ENCODE measurements at regions not wholly inside any gene's neighbourhood (a gene's known extent, or its start where the extent isn't known, plus 50 kb on each side); places are given as distances from the start of the nearest gene placed in this dataset.
"Not testable (repeated sequence)": the region's sequence is repeated elsewhere in the genome, so short reads cannot be mapped to it uniquely, and the experiment has no call there.

DNA sequence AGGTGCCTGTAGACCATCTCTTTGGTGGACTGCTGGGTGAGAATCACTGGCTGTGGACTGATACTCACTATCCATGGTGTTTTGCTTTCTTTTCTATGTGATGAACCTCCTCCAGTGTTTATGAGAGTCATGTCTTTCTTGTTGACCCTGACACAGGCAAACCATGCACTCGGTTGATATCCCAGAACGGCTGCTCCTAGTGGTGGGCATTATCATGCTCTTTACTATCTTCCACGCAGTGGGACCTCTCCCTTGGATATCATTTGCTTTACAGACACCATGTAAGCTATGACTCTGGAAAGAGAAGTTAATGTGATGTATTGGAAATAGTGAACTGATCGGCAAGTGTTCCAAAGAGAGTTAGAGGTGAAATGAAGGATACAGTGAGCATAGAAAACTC, 1455.6 kb downstream of the BRINP3 start:
- Histone ChIP-seq H3K9ac (ENCODE audit: low read depth, low read length) (no peak overlapping the region), H3K27ac (ENCODE audit: low read depth, low read length) (no peak overlapping the region), H3K4me3 (ENCODE audit: low read length) (no peak overlapping the region), H3K36me3 (ENCODE audit: insufficient read depth, low read length) (no peaks in the 10 kb centered on the region), H3K9me3 (ENCODE audit: insufficient read depth, low read depth, low read length) (no peaks in the 10 kb centered on the region), H3K27me3 (ENCODE audit: insufficient read depth, low read length) (no peaks in the 10 kb centered on the region), H3K4me1 (ENCODE audit: insufficient read depth, low read length) (no peaks in the 10 kb centered on the region)
- WGBS, result 94% methylated on average over 4 of the region's 4 CpGs

DNA sequence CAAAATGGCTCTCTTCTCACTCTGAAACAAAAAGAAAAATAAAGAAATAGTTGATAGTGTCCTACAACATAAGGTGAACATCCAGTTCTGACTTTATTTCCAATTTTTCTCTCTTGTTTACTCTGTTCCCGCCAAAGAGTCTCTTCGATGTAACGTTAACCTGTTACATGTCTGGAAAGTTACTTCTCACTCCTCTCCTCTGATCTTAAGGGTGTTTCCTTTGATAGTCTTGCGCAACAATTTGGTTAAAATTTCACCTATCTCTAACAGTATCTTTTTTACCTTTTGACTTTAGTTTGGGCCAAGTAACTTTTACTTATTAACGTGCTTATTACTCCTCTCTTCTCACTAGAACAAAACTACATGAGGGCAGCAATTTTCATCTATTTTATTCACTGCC, 1450.2 kb downstream of the BRINP3 start:
- no peaks in the 10 kb centered on the region for H3K4me1 ChIP-seq (ENCODE audit: insufficient read depth, low read length)
- H3K9ac ChIP-seq (ENCODE audit: low read depth, low read length), result no peak overlapping the region
- H3K9me3 ChIP-seq (ENCODE audit: insufficient read depth, low read depth, low read length), result no peaks in the 10 kb centered on the region
- no peak overlapping the region for H3K27ac ChIP-seq (ENCODE audit: low read depth, low read length)
- no peaks in the 10 kb centered on the region for H3K36me3 ChIP-seq (ENCODE audit: insufficient read depth, low read length)
- H3K4me3 ChIP-seq (ENCODE audit: low read length), result no peak overlapping the region
- 94% methylated on average over 5 of the region's 5 CpGs for WGBS
- no peaks in the 10 kb centered on the region for H3K27me3 ChIP-seq (ENCODE audit: insufficient read depth, low read length)

DNA sequence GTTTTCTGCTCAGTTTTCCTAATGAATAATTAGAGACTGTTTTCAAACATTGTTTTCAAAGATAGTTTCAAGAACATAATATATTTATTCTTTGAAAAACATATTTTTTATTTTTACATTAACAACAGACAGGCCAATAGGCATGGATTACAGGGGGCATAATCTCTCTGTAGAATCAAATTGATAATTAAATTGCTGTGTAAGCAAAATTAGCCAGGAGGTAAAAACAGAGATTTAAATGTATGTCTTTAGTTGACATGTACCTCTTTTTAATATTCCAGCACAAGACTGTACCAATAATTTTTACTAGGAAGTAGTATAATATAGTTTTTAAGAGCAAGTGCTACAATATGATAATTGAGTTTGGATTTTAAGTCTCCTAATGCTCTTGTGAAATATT, 1444.5 kb downstream of the BRINP3 start:
- H3K27me3 ChIP-seq (ENCODE audit: insufficient read depth, low read length), result no peaks in the 10 kb centered on the region
- no peak overlapping the region for H3K27ac ChIP-seq (ENCODE audit: low read depth, low read length)
- H3K4me1 ChIP-seq (ENCODE audit: insufficient read depth, low read length), result 0 out of 2 replicates have a peak, but pooled peaks cover 4% of the 10 kb centered on the region
- H3K9ac ChIP-seq (ENCODE audit: low read depth, low read length), result no peak overlapping the region
- H3K36me3 ChIP-seq (ENCODE audit: insufficient read depth, low read length), result no peaks in the 10 kb centered on the region
- no peak overlapping the region for H3K4me3 ChIP-seq (ENCODE audit: low read length)
- no peaks in the 10 kb centered on the region for H3K9me3 ChIP-seq (ENCODE audit: insufficient read depth, low read depth, low read length)

DNA sequence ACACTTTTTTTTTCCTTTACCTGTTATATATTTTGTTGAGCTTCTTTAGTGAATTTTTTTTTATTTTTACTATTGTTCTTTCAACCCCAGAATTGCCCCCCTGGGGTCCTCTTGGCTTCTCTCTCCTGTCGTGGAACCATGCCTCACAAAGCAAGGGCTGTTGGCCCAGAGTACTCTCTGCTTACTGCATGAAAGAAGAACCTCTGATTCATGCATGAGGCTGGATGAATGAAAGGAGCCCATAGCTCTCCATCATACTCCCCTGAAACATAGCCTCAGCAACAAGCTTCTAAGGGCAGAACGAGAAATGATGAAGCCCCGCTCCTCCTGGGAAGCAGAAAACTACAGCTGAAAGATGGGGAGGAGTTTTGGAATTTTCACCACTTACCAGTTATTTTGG, 1441.0 kb downstream of the BRINP3 start:
- 68% methylated on average over 3 of the region's 3 CpGs for WGBS
- Histone ChIP-seq H3K4me1 (ENCODE audit: insufficient read depth, low read length) (0 out of 2 replicates have a peak, but pooled peaks cover 4% of the 10 kb centered on the region), H3K9me3 (ENCODE audit: insufficient read depth, low read depth, low read length) (no peaks in the 10 kb centered on the region), H3K36me3 (ENCODE audit: insufficient read depth, low read length) (no peaks in the 10 kb centered on the region), H3K9ac (ENCODE audit: low read depth, low read length) (no peak overlapping the region), H3K4me3 (ENCODE audit: low read length) (no peak overlapping the region), H3K27me3 (ENCODE audit: insufficient read depth, low read length) (no peaks in the 10 kb centered on the region), H3K27ac (ENCODE audit: low read depth, low read length) (no peak overlapping the region)

DNA sequence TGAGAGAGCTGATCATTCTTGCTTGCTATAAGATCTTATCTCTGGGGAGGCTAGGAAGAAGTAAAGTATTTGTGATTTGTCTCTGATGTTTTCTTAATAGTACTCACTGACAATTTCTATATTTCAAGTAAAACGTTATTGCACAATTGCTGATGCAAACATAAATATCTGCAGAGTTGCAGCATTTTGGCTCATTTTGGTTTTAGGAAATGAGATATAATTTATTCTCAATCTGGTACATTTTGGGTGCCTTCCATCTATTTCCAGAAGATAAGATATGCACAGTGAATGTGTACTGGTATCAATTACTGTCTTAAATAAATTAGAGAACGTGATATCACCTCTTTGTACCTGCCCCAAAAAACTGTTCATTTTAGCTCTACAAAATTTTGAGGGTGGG, 1431.5 kb downstream of the BRINP3 start:
- 60% methylated on average over 1 of the region's 2 CpGs for WGBS
- H3K9ac ChIP-seq (ENCODE audit: low read depth, low read length), result no peak overlapping the region
- no peaks in the 10 kb centered on the region for H3K4me1 ChIP-seq (ENCODE audit: insufficient read depth, low read length)
- H3K9me3 ChIP-seq (ENCODE audit: insufficient read depth, low read depth, low read length), result no peaks in the 10 kb centered on the region
- no peaks in the 10 kb centered on the region for H3K27me3 ChIP-seq (ENCODE audit: insufficient read depth, low read length)
- H3K4me3 ChIP-seq (ENCODE audit: low read length), result no peak overlapping the region
- H3K27ac ChIP-seq (ENCODE audit: low read depth, low read length), result no peak overlapping the region
- H3K36me3 ChIP-seq (ENCODE audit: insufficient read depth, low read length), result no peaks in the 10 kb centered on the region

DNA sequence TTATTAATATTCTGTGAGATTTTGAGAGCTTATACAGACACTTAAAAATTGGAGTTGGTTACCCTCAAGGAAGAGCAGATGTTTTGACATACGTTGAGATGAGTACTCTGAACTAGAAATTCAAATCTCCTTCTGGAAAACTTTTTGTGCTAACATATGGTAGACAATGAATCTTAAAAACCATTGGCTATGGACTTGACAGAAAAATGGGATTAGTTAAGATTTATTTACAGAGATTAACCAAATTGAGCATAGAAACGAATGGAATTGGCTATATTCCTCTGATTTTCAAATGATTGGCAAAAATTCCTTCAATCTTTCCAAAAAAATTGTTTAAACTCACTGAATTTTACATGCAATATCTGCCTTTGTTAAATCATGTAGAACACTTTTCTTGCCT, 1392.9 kb downstream of the BRINP3 start:
- Histone ChIP-seq H3K27ac (ENCODE audit: low read depth, low read length) (no peak overlapping the region), H3K9me3 (ENCODE audit: insufficient read depth, low read depth, low read length) (no peaks in the 10 kb centered on the region), H3K27me3 (ENCODE audit: insufficient read depth, low read length) (no peaks in the 10 kb centered on the region), H3K36me3 (ENCODE audit: insufficient read depth, low read length) (no peaks in the 10 kb centered on the region), H3K9ac (ENCODE audit: low read depth, low read length) (no peak overlapping the region), H3K4me1 (ENCODE audit: insufficient read depth, low read length) (no peaks in the 10 kb centered on the region), H3K4me3 (ENCODE audit: low read length) (no peak overlapping the region)
- 85% methylated on average over 2 of the region's 2 CpGs for WGBS

DNA sequence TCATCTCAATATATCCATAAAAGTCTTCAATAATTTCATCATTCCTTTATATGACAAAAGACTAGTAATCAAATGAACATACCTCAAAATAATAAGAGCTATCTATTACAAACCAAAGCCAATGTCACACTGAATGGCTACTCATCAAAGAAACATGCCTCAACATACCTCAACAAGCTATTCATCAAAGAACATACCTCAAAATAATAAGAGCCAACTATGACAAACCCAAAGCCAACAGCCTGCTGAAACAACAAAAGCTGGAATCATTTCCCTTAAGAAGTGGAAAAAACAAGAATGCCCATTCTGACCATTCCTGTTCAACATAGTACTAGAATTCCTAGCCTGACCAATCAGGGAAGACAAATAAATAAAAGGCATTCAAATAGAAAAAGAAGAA, 1373.7 kb downstream of the BRINP3 start:
- Histone ChIP-seq H3K9ac (ENCODE audit: low read depth, low read length) (no peak overlapping the region), H3K4me1 (ENCODE audit: insufficient read depth, low read length) (no peaks in the 10 kb centered on the region), H3K27ac (ENCODE audit: low read depth, low read length) (no peak overlapping the region), H3K9me3 (ENCODE audit: insufficient read depth, low read depth, low read length) (no peaks in the 10 kb centered on the region), H3K27me3 (ENCODE audit: insufficient read depth, low read length) (no peaks in the 10 kb centered on the region), H3K4me3 (ENCODE audit: low read length) (no peak overlapping the region), H3K36me3 (ENCODE audit: insufficient read depth, low read length) (no peaks in the 10 kb centered on the region)

DNA sequence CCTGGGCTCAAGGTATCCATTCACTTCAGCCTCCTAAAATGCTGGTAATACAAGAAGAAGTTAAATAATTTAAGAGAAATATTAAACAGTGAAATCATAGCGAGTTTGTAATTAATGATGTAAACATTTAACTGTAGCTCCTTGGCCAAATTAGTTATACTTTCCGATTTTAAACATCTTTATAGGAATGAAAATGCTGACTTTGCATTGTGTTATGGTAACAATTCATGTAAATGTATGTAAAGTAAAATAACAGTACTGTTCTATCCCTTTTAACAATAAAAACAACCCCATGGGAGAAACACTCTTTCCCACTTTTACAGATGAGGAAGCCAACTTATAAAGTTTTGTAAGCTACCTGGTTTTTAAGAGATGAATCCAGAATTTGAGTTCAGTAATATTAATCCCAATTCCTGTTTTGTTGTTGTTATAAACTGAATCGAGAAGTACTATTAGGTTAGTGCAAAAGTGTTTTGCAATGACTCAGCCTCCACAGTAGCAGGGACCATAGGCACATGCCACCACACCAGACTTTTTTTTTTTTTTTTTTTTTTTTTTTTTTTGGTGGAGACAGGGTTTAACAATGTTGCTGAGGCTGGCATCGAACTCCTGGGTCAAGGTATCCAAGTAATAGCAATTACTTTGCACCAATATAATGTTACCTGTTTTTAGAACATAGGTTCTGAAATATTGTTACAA, 1360.4 kb downstream of the BRINP3 start:
- Histone ChIP-seq H3K9ac (ENCODE audit: low read depth, low read length) (no peak overlapping the region), H3K27ac (ENCODE audit: low read depth, low read length) (no peak overlapping the region), H3K27me3 (ENCODE audit: insufficient read depth, low read length) (no peaks in the 10 kb centered on the region), H3K4me3 (ENCODE audit: low read length) (no peak overlapping the region), H3K9me3 (ENCODE audit: insufficient read depth, low read depth, low read length) (no peaks in the 10 kb centered on the region), H3K36me3 (ENCODE audit: insufficient read depth, low read length) (no peaks in the 10 kb centered on the region), H3K4me1 (ENCODE audit: insufficient read depth, low read length) (no peaks in the 10 kb centered on the region)
- WGBS, result 100% methylated on average over 2 of the region's 4 CpGs

DNA sequence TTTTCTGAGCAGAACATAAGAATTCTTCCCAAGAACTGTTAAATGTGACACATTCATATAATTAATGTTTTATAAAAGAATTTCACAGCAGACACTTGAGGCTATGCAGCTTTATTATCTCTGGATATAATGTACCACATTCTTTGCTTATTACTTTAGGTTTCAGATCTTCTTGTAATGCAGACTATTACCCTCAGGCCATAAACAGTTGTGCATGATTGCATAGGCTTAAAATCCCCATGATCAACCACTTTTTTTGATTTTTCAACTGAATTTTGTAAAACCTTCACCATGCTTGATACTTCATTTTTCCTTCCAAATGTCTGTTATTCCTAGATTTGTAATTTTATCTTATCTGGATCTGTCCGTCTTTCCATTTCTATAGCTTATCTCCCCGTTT, 1355.7 kb downstream of the BRINP3 start:
- Histone ChIP-seq H3K9me3 (ENCODE audit: insufficient read depth, low read depth, low read length) (peaks cover 12% of the 10 kb centered on the region), H3K9ac (ENCODE audit: low read depth, low read length) (no peak overlapping the region), H3K4me3 (ENCODE audit: low read length) (no peak overlapping the region), H3K27ac (ENCODE audit: low read depth, low read length) (no peak overlapping the region), H3K36me3 (ENCODE audit: insufficient read depth, low read length) (no peaks in the 10 kb centered on the region), H3K4me1 (ENCODE audit: insufficient read depth, low read length) (no peaks in the 10 kb centered on the region), H3K27me3 (ENCODE audit: insufficient read depth, low read length) (no peaks in the 10 kb centered on the region)
- 97% methylated on average over 2 of the region's 2 CpGs for WGBS

DNA sequence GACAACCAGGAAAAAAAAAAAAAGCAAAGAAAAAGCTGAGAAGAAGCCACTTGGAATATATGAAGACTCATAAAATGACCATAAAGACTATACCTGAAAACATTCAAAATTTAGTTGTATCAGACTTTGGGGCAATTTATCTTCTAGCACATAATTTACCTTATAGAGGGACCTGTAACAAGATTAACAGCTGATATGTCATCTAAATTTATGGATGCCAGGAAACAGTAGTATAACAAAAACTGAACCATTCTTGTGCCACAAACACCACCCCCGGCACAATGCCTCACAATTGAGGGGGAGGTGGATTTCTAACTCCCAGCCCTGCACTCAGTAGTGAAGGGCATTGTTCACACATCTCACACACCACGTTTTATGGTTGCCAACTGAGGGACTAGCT, 1352.0 kb downstream of the BRINP3 start:
- Histone ChIP-seq H3K9me3 (ENCODE audit: insufficient read depth, low read depth, low read length) (peaks cover 12% of the 10 kb centered on the region), H3K27ac (ENCODE audit: low read depth, low read length) (no peak overlapping the region), H3K27me3 (ENCODE audit: insufficient read depth, low read length) (no peaks in the 10 kb centered on the region), H3K9ac (ENCODE audit: low read depth, low read length) (no peak overlapping the region), H3K36me3 (ENCODE audit: insufficient read depth, low read length) (no peaks in the 10 kb centered on the region), H3K4me3 (ENCODE audit: low read length) (no peak overlapping the region), H3K4me1 (ENCODE audit: insufficient read depth, low read length) (no peaks in the 10 kb centered on the region)
- 93% methylated on average over 2 of the region's 2 CpGs for WGBS

DNA sequence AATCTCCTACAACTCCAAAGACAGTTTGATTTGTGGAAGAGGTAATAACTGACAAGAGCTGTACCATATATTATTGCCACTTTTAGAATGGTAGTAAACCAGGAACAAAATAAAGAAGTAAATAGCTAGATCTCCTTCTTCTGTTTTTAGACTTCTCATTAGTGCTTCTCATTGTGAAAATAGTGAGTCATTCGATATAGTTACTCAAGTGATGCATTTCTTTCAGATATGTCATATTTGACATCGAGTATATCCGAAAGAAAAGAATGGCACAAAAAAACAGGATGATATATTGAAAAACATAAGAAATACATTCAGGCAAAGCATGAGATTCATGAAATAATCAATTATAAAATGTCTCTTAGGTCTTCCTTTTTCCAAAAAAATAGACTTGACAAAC, 1346.1 kb downstream of the BRINP3 start:
- Histone ChIP-seq H3K27ac (ENCODE audit: low read depth, low read length) (no peak overlapping the region), H3K27me3 (ENCODE audit: insufficient read depth, low read length) (no peaks in the 10 kb centered on the region), H3K4me3 (ENCODE audit: low read length) (no peak overlapping the region), H3K4me1 (ENCODE audit: insufficient read depth, low read length) (no peaks in the 10 kb centered on the region), H3K9me3 (ENCODE audit: insufficient read depth, low read depth, low read length) (no peaks in the 10 kb centered on the region), H3K9ac (ENCODE audit: low read depth, low read length) (no peak overlapping the region), H3K36me3 (ENCODE audit: insufficient read depth, low read length) (no peaks in the 10 kb centered on the region)
- WGBS, result 96% methylated on average over 3 of the region's 3 CpGs

DNA sequence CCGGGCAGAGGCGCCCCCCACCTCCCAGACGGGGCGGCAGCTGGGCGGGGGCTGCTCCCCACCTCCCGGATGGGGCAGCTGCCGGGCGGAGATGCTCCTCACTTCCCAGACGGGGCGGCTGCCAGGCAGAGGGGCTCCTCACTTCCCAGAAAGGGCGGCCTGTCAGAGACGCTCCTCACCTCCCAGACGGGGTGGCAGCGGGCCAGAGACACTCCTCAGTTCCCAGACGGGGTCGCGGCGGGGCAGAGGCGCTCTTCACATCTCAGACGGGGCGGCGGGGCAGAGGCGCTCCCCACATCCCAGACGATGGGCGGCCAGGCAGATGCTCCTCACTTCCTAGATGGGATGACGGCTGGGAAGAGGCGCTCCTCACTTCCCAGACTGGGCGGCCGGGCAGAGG, 1337.9 kb downstream of the BRINP3 start:
- not testable (repeated sequence) for H3K4me1 ChIP-seq (ENCODE audit: insufficient read depth, low read length); H3K9ac ChIP-seq (ENCODE audit: low read depth, low read length); H3K27ac ChIP-seq (ENCODE audit: low read depth, low read length); H3K27me3 ChIP-seq (ENCODE audit: insufficient read depth, low read length); H3K36me3 ChIP-seq (ENCODE audit: insufficient read depth, low read length); H3K9me3 ChIP-seq (ENCODE audit: insufficient read depth, low read depth, low read length); H3K4me3 ChIP-seq (ENCODE audit: low read length)
- 96% methylated on average over 29 of the region's 29 CpGs for WGBS

Data from HUES64 (cell line).